Kidney (tissue), 13 donors: ENCODE measurements at regions not wholly inside any gene's neighbourhood (a gene's known extent, or its start where the extent isn't known, plus 50 kb on each side); places are given as distances from the start of the nearest gene placed in this dataset.

Source experiments
- DNase-seq, 5 donors: peaks; one replicate each; pipeline ENCODE4 v3.0.0-alpha.2; 2013 to 2020
- FAIRE-seq: peaks from 2 replicates; lab custom pipeline; 2012; peaks lifted over from hg19 to GRCh38; lab: Jason Lieb, UNC
- H3K27ac ChIP-seq, 2 donors: one replicate each; pipeline ENCODE4 v1.7.0; 2013; ENCODE audit warnings: low read depth in 2 of 2, low read length in 2 of 2, inconsistent platforms in 1 of 2
- H3K27me3 ChIP-seq: one replicate; pipeline ENCODE4 v1.7.1; 2013; ENCODE audit warnings: low read length, inconsistent platforms; ENCODE audit not compliant: control insufficient read depth, insufficient read depth
- H3K36me3 ChIP-seq, 3 donors: one replicate each; pipeline versions ENCODE4 v1.7.0 to v1.7.1; 2013; ENCODE audit warnings: low read length in 3 of 3, control low read depth in 1 of 3, inconsistent platforms in 1 of 3; ENCODE audit not compliant: insufficient read depth in 3 of 3, control insufficient read depth in 2 of 3
- H3K4me1 ChIP-seq, 3 donors: one replicate each; pipeline versions ENCODE4 v1.7.0 to v1.7.1; 2013; ENCODE audit warnings: low read length in 3 of 3, inconsistent platforms in 1 of 3, low read depth in 1 of 3; ENCODE audit not compliant: control insufficient read depth in 2 of 3, insufficient read depth in 2 of 3
- H3K4me3 ChIP-seq, 3 donors: one replicate each; pipeline versions ENCODE4 v1.7.0 to v1.8.1; 2013; ENCODE audit warnings: low read length in 3 of 3, control low read depth in 1 of 3, inconsistent platforms in 1 of 3
- H3K9ac ChIP-seq, 3 donors: one replicate each; pipeline versions ENCODE4 v1.7.0 to v1.7.1; 2013; ENCODE audit warnings: low read length in 3 of 3, control low read depth in 1 of 3, inconsistent platforms in 1 of 3
- H3K9me3 ChIP-seq, 3 donors: one replicate each; pipeline versions ENCODE4 v1.7.0 to v1.7.1; 2013; ENCODE audit warnings: low read length in 3 of 3, control low read depth in 1 of 3, inconsistent platforms in 1 of 3; ENCODE audit not compliant: control insufficient read depth in 2 of 3, insufficient read depth in 1 of 3
- CTCF ChIP-seq: IDR thresholded peaks from 3 replicates; pipeline ENCODE4 v1.5.1; 2012; ENCODE audit warnings: mild to moderate bottlenecking, moderate library complexity, borderline replicate concordance; ENCODE audit not compliant: insufficient read depth; ENCODE audit errors: extremely low read depth
- intact Hi-C: fragments of 100-400 bp; cut with DNase I; formaldehyde crosslinking; loops from one replicate; pipeline ENCODE4 v1.11.1; 2022
- donor health status: control.
- donor health status: control.
- donor health status: control.
- donor health status: control.
- donor health status: control.
- donor health status: DM: yes; HTN: yes; CAD: no.
- donor health status: Normal renal cell carcinoma (clear cell type).

- Histone ChIP-seq H3K9ac (no peak overlapping the region), H3K27me3 (no peaks in the 10 kb centered on the region), H3K9me3 (no peaks in the 10 kb centered on the region), H3K4me3 (no peak overlapping the region), H3K36me3 (no peaks in the 10 kb centered on the region), H3K4me1 (no peaks in the 10 kb centered on the region), H3K27ac (no peak overlapping the region)
- intact Hi-C loops = no loop called here
- DNase-seq (peak in 2 of 5 donors; percentile 49 to 77), FAIRE-seq (no peak)
- no peak for TF ChIP-seq CTCF
These were observed 131.5 kb upstream of the CTTNBP2NL start for GRCh38 chr1:112264553-112264952.

DNA sequence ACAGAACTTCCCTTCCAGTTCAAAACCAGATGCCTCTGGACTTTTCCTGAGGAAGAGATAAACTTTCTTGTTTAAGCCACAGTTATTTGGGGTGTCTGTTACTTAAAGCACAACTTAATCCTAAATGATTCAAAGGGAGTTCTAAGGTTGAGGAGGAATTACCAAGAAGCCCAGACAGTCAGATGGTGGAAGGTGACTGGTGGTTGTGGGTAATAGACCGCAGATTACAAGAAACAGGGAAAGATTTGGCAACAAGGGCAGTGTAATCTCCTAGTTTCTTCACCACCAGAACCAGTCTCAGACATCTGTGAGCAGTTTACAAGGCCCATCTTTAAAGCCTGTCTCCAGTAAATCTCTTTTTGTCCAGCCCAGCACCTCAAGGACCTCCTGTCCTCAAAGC, 130.1 kb upstream of the CTTNBP2NL start:
- Histone ChIP-seq H3K27ac (no peak overlapping the region), H3K9ac (no peak overlapping the region), H3K4me3 (no peak overlapping the region), H3K9me3 (no peaks in the 10 kb centered on the region), H3K4me1 (no peaks in the 10 kb centered on the region), H3K27me3 (no peaks in the 10 kb centered on the region), H3K36me3 (no peaks in the 10 kb centered on the region)
- intact Hi-C loops = no loop called here
- no peak for DNase-seq
- no peak for TF ChIP-seq CTCF
- FAIRE-seq = no peak

GRCh38 chr1:112267206-112267605, 128.8 kb upstream of the CTTNBP2NL start:
- Histone ChIP-seq H3K4me1 (no peaks in the 10 kb centered on the region), H3K27ac (no peak overlapping the region), H3K4me3 (no peak overlapping the region), H3K27me3 (no peaks in the 10 kb centered on the region), H3K9me3 (no peaks in the 10 kb centered on the region), H3K9ac (no peak overlapping the region), H3K36me3 (no peaks in the 10 kb centered on the region)
- intact Hi-C loops = no loop called here
- FAIRE-seq = no peak
- no peak for TF ChIP-seq CTCF
- DNase-seq = no peak

GRCh38 chr1:112267929-112268328, 128.1 kb upstream of the CTTNBP2NL start:
- FAIRE-seq (no peak), DNase-seq (peak in 1 of 5 donors; percentile 85)
- intact Hi-C loops = no loop called here
- no peak overlapping the region for H3K9ac ChIP-seq
- no peaks in the 10 kb centered on the region for H3K36me3 ChIP-seq
- no peak overlapping the region for H3K27ac ChIP-seq
- H3K9me3 ChIP-seq = no peaks in the 10 kb centered on the region
- TF ChIP-seq CTCF = no peak
- H3K4me1 ChIP-seq = no peaks in the 10 kb centered on the region
- no peaks in the 10 kb centered on the region for H3K27me3 ChIP-seq
- H3K4me3 ChIP-seq = no peak overlapping the region
